D721Med (cell line): ENCODE measurements at regions not wholly inside any gene's neighbourhood (a gene's known extent, or its start where the extent isn't known, plus 50 kb on each side); places are given as distances from the start of the nearest gene placed in this dataset.

Experiments used
- DNase-seq: peaks from one replicate; pipeline ENCODE4 v3.0.0; 2011; ENCODE audit warnings: low spot score; ENCODE audit not compliant: insufficient read length
- FAIRE-seq: peaks from 2 replicates; lab custom pipeline; 2011; peaks lifted over from hg19 to GRCh38; lab: Jason Lieb, UNC
- TF ChIP-seq, protein P1 (sequence below): IDR thresholded peaks from 2 replicates; pipeline ENCODE4 v1.5.1; 2012; ENCODE audit warnings: mild to moderate bottlenecking, control low read depth; ENCODE audit not compliant: insufficient read depth; ENCODE audit errors: missing control alignments

GRCh38 chrX:40418146-40418812 lies 162.5 kb upstream of the ATP6AP2 start:
- DNase-seq = no peak
- no peak for FAIRE-seq
- TF ChIP-seq, protein P1, sequence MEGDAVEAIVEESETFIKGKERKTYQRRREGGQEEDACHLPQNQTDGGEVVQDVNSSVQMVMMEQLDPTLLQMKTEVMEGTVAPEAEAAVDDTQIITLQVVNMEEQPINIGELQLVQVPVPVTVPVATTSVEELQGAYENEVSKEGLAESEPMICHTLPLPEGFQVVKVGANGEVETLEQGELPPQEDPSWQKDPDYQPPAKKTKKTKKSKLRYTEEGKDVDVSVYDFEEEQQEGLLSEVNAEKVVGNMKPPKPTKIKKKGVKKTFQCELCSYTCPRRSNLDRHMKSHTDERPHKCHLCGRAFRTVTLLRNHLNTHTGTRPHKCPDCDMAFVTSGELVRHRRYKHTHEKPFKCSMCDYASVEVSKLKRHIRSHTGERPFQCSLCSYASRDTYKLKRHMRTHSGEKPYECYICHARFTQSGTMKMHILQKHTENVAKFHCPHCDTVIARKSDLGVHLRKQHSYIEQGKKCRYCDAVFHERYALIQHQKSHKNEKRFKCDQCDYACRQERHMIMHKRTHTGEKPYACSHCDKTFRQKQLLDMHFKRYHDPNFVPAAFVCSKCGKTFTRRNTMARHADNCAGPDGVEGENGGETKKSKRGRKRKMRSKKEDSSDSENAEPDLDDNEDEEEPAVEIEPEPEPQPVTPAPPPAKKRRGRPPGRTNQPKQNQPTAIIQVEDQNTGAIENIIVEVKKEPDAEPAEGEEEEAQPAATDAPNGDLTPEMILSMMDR = no peak

- DNase-seq (no peak), FAIRE-seq (no peak)
- TF ChIP-seq, protein P1 = no peak
These were observed 165.1 kb upstream of the ATP6AP2 start for GRCh38 chrX:40415675-40416074.

DNA sequence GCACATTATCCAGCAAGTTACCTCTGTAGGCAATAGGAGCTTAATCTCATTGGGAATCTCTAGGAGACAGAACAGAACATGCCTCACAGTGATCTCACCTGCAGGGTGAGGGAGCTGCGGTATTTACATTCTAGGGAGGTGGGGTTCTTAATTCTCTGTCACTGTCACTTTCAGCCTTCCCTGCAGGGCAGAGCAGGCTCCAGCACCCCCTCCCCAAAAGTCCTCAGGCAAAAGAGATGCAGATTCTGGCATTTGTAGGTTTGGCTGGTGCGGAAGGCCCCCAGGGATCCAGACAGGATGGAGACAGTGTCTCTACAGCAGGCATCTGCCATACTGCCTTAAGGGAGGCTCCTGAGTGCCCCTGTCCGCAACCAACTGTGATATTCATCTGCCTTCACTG lies 166.4 kb upstream of the ATP6AP2 start:
- TF ChIP-seq, protein P1 = no peak
- DNase-seq (no peak), FAIRE-seq (no peak)

DNA sequence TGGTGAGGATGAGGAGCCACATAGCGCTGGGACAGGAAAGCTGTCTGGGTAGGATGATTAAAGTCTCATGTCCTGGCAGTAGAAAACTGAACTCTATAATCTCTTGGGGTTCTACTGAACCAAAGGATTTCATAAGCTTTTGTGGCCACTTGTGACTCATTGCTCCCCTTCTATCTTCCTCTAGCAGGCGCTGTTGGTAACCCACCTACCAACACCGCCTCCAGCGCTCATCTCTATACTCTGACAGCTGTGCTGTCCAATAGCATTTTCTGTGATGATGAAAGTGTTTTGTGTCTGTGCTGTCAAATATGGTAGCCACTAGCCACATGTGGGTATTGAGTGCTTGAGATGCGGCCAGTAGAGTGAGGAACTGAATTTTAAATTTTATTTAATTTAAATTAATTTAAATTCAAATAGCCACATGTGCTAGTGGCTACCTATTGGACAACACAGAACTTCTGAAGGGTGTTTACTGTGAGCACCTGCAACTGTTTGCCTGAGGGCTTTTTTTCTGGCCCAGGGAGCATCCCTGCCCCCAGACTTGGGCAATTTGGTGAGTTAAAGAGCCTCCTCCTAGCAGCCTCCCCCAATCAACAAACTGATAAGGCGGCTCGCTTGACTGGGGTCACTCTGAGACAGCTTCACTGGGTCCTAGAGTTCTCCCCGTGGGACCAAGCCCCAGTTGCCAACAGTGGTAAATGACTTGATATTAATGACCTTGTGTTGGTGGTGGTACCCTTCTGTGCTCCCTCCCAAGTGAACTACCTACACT lies 169.2 kb upstream of the ATP6AP2 start:
- TF ChIP-seq, protein P1 = no peak
- no peak for FAIRE-seq
- no peak for DNase-seq

- TF ChIP-seq, protein P1 = no peak
- no peak for FAIRE-seq
- no peak for DNase-seq
These were observed 169.9 kb upstream of the ATP6AP2 start for GRCh38 chrX:40410859-40411258.

DNA sequence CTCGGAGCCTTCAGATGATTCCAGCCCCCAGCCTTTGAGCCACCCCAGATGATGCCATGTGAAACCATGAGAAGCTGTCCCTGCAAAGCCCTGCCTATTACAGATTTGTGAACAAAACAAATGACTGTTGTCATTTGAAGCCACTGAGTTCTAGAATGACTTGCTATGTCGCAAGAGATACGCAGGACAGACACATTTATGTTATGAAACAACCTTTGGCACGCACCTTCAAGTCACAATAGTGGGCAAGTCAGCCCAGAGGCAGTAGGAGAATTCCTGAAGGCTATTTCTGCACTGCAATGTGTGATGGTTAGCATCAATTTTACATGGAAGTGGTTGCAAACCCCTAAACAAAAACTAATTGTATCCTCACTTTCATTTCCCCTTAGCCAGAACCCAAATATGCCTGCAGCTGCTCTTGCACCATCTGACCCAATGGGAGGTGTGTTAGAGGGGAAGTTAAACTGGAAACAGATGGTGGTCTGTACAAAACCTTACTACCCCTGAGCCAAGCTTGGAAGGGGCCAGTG lies 174.4 kb upstream of the ATP6AP2 start:
- DNase-seq (no peak), FAIRE-seq (no peak)
- TF ChIP-seq, protein P1 = no peak
